ENCODE measurements at regions not wholly inside any gene's neighbourhood (a gene's known extent, or its start where the extent isn't known, plus 50 kb on each side); places are given as distances from the start of the nearest gene placed in this dataset.

DNA sequence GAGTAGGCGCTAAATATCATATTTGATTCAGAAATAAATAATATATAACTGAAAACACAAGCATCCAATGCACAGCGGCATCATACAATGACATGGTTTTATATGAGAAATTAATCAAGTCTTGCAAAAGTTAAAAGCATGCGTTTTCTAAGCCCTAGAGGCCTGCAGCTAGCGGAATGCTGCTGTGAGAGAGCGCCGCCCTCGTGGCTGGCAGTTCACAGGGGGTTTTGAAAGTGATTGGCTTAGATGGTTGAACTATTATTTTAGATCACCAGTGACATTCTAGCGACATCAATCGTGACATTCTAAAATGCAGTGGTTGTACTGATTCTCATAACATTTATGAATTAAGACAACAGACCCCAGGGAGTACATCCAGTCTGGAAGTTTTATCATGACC is 235.2 kb upstream of the MGMT start:
- no peak for DNase-seq (ENCODE audit: low read depth in 1 of 2, low spot score in 1 of 2)

DNA sequence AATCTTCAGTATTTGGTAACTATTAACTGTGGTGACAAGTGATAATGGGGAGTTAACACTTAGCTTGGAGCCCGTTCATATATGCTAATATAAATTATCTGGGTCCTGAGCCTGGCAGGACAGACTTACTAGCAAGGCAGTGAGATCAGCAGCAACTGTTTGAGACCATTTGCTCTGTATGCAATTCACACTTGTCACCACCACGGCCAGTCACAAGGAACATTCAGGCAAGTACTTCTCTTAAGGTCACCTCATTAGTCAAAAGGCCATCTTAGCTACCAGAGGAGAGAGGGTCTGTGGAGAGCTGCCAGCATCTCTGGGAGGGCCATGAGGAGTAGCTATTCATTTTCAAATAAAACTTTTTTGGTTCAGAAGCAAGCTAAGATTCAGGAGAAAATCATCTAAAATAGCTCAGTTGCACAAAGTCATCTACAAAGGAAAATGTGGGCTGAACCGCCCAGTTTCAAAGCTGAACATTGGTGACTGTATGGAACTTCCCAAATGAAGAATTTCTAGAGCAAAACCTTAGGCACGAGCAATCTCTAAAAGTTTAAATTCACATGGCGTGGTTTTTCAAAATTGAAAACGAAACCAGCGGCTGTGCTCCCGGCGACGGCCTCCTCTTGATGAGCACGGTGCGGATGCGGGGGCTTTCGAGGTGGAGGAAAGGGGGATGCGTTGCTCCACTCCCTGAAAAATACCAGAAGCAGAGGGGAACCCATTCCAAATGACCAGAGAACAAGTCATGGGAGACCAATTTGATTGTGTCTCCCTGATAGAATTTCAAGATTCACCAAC is 233.5 kb upstream of the MGMT start:
- no peak for DNase-seq (ENCODE audit: low read depth in 1 of 2, low spot score in 1 of 2)

DNA sequence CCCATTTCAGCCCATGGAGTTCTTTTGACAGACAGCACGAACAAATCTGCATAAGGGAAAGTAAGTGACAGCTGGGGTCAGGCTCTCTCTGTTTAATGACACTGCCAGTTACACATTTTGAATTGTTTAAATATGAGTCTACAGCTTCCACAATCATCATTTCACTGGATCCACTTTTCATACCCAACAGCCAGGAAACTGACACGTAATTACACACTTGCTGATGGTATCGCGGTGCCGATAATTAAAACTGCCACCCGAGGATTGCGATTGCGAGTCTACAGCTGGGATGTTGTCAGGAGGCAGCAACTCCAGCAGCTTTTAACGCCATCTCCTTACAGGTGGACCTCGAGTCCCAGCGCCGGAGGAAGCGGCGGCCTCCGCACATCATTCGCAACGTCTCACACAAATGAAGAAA is 230.8 kb upstream of the MGMT start:
- DNase-seq (ENCODE audit: low read depth in 1 of 2, low spot score in 1 of 2): no peak

DNA sequence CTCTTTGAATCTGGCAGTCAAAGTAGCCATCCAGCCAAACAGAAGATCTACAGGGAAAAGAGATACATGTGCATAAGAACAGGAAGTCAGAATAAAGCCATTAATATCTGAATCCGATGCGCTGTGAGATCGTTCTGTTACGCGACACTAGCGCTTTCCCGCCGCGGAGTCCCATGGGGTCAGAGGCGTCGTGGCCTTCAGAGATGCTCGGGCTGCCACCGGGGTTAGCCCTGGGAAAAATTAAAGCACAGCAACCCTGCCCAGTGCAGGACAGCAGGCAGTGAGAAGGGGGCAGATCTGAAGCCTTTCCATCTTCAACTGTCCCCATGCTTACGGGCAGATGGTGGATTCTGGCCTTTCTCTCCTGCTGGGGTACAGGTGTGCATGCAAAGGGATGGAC is 225.6 kb upstream of the MGMT start:
- DNase-seq (ENCODE audit: low read depth in 1 of 2, low spot score in 1 of 2): no peak

DNA sequence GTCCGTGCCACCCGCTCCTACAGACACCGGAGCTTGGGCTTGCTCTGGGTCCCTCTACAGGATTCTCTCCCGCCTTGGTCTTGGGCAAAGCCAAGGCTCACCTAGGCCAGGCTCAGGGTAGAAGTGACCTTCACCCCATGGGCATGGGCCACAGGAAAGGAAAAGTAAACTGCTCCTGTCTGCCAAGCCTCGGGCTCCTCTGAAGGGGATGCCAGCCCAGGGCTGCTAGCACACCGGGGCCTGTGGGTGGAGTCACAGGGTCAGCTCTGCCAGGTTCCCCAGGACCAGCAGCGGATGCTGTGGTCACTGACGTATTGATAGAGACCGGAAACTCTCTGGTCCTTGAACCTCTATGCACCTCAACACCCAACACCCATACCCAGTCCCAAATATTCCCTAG is 222.7 kb upstream of the MGMT start:
- no peak for DNase-seq (ENCODE audit: low read depth in 1 of 2, low spot score in 1 of 2)

DNA sequence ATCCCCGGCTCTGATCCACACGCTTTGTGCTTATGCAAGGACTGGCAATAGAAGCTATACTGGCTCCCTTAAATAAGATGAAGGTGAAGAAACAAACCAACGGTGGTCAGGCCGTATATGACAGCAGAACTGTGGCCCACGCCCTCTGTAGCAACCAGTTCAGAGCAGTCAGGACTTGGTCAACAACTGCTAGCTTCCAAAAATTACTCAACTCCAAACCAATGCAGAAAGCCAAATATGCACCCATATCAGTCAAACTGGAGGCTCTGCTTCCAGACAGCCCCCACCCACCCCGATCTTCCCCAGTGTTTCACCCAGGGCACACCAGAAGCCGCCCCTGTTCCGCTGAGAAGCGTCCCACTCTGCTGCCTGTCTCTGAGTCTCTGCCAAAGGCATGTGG is 222.3 kb upstream of the MGMT start:
- no peak for DNase-seq (ENCODE audit: low read depth in 1 of 2, low spot score in 1 of 2)

DNA sequence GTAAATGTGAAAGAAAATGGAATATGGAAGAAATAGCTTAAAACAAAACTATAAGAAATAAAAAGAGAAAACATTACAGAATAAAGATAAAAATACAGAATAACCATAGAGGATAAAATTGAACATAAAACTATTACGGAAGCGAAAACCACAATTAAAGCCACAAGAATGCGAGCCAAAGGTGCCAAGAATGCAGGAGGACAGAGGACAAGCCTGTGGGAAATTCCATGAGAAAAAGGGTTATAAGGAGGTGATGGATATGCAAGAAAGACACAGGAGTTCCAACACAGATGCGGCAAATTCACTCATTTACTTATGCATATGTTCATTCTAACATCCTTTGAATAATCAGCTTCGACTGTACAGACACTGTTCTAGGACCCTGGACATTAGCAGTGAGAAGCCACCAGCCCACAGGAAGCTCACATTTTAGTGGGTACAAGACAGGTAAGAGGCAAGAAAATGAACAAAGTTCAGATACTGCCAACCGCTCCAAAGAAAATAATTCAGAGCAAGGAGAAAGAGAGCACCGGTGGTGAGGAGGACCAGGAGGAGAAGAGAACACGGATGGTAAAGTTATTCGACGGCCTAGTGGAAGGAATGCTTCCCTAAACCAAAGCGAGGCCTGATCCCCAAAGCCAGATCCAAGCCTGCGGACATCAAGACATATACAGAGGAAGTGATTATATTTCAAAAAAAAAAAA is 213.7 kb upstream of the MGMT start:
- no peak for DNase-seq (ENCODE audit: low read depth in 1 of 2, low spot score in 1 of 2)

DNA sequence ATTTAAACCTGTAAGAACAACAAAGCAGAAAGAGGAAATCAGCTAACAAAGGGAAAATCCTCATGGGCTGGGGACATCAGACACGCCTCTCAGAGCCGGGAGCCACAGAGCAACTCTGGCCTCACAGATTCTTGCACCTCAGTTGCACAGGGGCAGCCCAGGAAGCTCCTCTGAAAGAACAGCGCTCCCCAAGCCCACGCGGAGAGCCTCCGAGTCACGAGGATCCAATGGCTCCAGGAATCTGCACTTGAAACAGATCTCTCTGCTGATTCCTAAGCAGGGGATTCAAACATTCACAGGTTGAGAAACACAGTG is 213.2 kb upstream of the MGMT start:
- no peak for DNase-seq (ENCODE audit: low read depth in 1 of 2, low spot score in 1 of 2)

DNA sequence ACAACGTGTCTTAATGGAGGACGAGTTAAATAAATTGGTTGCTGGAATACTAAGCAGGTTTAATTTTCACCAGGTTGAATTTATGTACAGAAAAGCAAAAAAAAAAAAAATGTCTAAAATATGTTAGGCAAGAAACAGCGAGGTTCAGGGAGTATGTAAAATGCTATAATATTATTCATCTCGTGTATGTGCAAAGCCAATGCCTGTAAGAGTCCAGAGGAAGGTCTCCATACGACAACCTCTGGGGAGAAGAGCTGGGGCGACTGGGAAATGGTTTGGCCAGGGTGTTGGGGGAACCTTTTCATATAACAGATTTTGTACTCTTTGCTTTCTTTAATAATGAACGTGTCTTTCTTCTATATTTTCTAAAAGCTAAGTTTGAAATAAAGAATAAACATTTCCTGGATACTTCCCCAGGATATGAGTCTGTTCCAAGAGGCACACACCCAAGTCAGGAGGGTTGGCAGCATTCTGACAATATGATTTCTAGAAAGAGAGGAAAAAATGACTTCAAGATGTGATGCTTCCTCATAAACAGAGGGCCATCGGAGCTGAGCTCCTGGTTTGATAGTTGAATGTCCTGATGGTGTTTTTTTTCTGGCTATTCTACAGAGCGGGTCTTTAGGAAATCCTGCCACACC is 208.6 kb upstream of the MGMT start:
- no peak for DNase-seq (ENCODE audit: low read depth in 1 of 2, low spot score in 1 of 2)

DNA sequence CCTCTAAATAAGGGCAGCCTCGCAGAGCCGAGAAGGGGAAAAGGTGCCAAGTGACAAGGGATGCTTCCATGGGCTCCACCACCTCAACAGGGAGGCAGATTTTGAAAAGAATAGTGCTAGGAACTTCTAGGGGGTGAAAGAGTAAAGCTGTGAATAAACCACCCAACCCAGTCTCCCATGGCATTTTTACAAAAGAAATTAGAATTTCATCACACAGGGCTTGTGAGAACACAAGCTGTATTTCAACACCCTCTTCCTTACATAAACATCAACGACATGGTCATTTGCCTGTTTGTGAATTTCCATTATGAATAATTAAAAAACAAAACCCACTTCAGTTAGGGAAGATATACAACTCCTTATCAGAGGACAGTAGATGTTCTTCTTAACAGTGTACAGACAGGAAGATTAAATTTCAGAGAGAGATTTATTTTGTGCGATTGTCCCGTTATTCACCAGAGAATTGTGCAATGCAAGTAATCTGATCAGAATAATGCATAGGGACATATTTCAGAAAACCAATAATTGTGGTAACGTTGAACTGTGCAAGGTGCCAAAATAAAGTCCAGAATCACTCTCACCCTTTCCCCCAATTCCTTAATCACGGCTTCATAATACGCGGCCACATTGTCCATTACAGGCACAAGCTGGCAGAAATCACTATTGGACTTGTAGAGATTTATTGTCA is 207.8 kb upstream of the MGMT start:
- DNase-seq (ENCODE audit: low read depth in 1 of 2, low spot score in 1 of 2): no peak

DNA sequence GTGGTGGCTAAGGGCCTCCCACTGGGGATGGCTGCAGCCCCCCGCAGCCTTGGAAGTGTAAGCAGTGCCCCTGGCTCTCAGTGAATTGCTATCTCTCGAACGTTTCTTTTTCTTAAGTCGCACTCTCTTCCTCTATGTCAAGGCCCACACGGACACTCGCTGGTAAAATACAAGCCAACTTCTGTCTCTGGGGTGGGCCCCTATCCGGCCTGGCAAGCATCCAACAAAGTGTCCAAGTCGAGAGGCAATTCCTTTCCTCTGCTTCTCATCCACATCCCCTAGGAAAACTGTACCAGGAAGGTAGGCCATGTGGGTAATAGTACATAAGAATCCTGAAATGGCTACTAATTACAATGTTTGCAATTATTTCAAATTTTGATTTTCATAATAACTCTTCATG is 194.9 kb upstream of the MGMT start:
- no peak for DNase-seq (ENCODE audit: low read depth in 1 of 2, low spot score in 1 of 2)

DNA sequence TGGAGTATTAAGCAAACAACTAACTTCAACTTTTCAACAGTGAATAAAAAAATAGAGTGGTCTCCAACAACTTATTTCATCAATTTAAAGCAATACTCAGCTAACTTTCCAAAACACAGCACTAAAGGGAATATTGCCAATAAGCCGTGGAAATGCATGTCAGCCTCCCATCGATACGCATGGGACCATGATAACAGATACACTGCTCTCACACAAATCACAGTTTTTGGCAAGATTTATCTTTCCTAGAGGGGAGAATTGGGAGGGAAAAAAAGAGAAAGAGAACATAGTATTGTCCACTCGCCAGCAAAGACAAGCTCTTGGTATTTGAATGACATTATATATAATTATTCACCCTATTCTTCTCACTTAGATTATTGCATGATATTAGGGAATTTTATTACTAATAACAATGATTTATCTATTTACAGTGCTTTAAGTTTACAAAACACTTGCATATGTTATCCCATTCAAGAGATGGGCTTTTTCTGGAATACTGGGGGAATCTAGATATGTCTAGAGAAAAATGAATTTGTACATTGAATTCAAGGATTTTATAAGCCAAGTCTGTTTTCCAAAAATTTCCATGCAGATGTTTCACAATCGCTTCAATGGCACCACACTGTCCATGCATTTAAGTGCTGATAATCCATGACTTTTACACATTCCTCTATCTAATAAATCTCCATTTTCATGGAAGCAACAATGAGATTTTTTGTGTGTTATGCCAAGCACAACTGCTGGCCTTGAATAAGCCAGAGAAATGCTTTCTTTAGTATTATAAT is 194.0 kb upstream of the MGMT start:
- DNase-seq (ENCODE audit: low read depth in 1 of 2, low spot score in 1 of 2): no peak

DNA sequence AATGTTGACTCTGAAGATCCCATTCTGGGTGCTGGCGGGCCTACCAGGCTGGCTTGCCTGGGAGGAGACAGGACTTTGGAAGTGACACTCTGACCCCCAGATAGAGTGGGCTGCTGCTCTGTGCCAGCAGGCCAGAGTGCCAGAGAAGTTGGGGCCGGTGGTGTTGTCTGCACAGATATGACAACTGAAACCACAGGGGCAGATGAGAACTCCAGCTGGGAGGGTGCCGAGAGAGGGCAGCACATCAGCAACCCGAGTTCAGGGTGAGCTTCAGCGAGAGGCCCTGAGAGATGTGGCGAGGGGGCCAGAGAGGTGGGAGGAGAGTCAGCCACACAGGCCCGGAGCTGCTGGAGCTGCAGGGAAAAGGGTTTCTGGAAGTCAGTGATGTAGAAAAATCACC is 193.2 kb upstream of the MGMT start:
- no peak for DNase-seq (ENCODE audit: low read depth in 1 of 2, low spot score in 1 of 2)

DNA sequence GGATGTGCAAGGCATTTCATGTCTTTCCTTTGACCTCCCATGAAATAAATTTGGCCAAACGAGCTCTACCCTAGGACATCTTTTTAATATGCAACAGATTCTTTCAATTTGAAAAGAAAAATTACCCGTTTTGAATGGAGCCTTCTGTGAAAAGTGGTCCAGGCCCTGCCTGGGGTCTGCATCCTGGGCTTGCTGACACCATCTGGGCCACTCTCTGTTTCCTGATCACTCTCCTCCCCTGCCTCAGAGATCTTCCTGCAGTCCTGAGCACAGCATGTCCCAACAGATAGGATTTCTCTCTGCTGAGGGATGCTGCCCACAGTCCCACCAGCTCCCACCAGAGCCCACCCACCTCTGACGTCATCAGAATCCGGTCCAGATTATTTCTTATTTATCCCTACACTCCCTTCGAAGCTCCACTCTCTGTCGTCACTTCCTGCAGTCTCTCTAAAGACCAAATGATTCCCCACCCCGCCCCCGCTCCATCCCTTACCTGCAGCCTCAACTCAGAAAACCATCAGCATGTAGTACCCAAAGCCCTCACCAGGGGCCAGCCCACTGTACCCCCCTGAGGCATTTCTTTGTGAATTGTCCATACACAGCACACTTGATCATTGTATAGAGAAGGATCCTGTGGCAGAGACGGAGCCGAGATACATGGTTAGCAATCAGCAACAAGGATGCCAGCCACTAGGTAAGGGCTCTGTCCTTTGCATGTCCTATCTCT is 192.1 kb upstream of the MGMT start:
- no peak for DNase-seq (ENCODE audit: low read depth in 1 of 2, low spot score in 1 of 2)

DNA sequence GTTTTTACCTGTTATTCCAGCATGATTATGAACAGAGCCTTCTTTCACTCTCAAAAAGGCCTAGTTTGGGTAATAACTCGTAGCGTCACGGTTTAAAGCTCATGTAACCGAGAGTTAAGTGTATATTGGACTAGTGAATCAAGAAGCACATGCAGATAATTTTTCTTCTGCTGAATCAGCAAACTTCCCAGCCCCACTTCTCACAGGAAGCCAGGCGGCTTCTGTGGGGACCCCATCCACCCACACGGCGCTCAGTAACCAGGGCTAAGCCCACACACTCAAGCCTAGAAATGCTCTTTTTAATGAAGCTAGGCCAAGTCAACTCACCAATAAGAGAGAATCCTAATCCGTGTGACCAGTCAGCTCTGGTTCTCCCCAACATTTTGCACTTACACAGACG is 191.2 kb upstream of the MGMT start:
- no peak for DNase-seq (ENCODE audit: low read depth in 1 of 2, low spot score in 1 of 2)

DNA sequence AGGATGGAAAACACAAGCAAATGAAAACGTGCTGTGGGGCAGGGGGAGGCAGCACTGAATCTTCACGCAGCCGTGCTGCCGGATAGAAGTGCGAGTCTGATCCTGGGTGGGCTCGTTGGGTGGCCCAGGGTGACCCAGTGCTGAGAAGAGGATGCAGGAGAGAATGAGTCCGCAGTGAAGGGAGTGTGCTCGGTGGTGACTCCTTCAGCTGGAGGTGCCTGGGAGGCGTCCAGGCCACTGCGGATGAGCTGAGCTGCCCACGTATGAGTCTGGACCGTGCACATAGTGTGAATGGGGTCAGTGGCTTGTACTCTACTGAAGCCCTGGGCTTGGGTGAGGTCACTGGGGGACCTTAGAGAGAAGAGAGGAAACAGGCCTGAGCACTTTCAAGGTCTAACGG is 190.0 kb upstream of the MGMT start:
- DNase-seq (ENCODE audit: low read depth in 1 of 2, low spot score in 1 of 2): no peak

DNA sequence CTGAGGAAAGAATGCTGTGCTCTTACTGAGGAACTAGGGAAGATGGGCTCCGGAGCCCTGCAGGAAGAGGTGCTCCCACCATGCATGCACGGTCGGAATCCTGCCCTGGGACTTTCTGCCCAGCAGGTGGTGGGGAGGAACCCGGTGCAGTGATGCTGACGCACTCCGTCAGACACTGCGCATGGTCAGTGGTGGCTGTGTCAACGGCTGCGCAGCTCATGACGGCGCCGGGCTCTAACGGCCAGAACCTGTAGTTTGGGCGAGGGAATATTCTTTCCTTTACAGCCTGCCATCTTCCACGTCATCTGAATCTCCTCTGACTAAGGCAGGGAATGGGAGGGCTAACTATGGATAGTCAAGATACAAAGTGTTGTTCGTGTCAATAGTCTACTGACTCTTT is 189.2 kb upstream of the MGMT start:
- DNase-seq (ENCODE audit: low read depth in 1 of 2, low spot score in 1 of 2): no peak

DNA sequence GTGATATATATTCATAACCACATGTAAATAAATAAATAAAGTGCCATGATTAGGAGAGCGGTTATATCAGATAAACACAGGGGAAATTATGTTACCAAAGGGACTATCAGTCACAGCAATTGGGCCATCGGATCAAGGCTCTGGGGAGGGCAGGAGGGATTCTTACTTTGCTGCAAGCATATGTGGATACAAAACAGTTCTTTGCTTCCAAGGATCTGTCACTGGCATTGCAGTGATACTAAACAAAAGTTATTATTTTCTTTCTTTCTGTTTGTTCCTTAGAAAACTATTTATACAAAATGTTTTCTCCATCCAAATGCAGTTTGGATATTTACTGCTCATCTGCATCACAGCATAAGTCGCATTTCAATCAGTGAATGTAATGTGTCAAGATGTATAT is 188.4 kb upstream of the MGMT start:
- no peak for DNase-seq (ENCODE audit: low read depth in 1 of 2, low spot score in 1 of 2)

DNA sequence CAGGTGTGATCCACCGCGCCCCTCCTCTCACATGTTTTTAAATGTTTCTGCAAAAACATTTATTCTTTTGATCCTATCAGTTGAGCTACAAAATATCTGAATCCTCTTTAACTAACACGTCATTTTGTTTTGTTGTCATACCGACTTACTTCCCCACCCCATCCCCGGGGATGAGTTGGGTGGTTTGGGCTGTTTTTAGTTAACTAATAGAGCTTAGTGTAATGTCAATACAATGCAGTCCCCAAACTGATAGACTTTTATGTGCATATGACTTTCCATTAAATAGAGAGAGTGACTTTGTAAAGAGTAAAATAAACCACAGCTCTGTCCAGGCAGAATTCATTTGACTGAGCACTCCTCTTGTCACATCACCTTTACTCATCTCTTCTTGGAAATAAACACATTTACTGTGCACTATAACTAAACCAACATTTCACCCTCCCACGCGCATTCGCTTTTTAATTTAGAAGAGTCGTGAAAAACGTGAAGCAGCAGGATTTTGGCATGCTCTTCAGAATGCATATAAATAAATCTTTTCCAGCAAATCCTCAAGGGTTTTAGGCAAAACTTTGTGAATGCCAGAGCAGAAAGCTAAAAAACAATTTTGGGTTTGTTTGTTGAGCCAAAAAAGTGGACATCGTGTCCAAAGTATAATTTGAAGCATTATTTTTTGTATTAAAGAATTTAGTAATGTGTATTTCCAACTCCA is 187.4 kb upstream of the MGMT start:
- no peak for DNase-seq (ENCODE audit: low read depth in 1 of 2, low spot score in 1 of 2)

DNA sequence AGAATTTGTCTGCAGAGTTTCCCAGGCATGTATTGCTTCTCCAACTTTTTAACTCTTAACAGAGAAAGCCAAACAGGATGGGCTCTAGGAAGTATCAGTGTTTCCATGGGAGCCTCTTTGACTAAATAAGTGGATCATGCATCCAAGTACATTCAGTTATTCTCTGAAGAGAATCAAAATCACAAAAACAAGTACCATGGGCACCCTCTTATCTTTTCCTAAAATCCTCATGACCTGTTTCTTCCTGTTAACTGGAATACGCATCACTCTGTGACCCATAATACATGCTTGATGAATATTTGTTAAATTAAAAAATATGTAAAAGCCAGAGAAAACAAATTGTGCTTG is 186.9 kb upstream of the MGMT start:
- DNase-seq (ENCODE audit: low read depth in 1 of 2, low spot score in 1 of 2): no peak
